IMR-90 (cell line): ENCODE measurements at regions not wholly inside any gene's neighbourhood (a gene's known extent, or its start where the extent isn't known, plus 50 kb on each side); places are given as distances from the start of the nearest gene placed in this dataset.
"Not testable (repeated sequence)": the region's sequence is repeated elsewhere in the genome, so short reads cannot be mapped to it uniquely, and the experiment has no call there.

ENCODE experiments used
- ATAC-seq: fragments of 200-7000 bp; cut with Tn5 transposase; 2 replicates; pipeline ENCODE4 v1.9.1; 2020; ENCODE audit warnings: low read depth, mild to moderate bottlenecking, moderate library complexity
- BruUV-seq: library from RNA; stranded (reverse); fragments of 400-500 nt; replicated peaks from 2 replicates; lab custom pipeline; 2021; lab: Mats Ljungman, UMichigan
- CTCF ChIA-PET: fragments of 300-600 bp; formaldehyde crosslinking; extraction: SDS; loops from one replicate; lab custom pipeline; 2021; ENCODE audit warnings: antibody characterized with exemption; lab: Yijun Ruan, JAX
- POLR2A ChIA-PET: fragments of 300-600 bp; sonication (Branson Sonifier 250); formaldehyde crosslinking; loops from one replicate; lab custom pipeline; 2022; ENCODE audit warnings: antibody characterized with exemption; ENCODE audit not compliant: unreplicated experiment; lab: Charles Lee
- DNase-seq: peaks from one replicate; pipeline ENCODE4 v3.0.0; 2013
- H2AFZ ChIP-seq: replicated peaks from 2 replicates; pipeline ENCODE3; 2013; ENCODE audit warnings: low read length, mild to moderate bottlenecking; ENCODE audit not compliant: poor library complexity
- H2AK5ac ChIP-seq: 2 replicates; pipeline ENCODE4 v1.6.1; 2013; ENCODE audit warnings: low read depth, low read length, inconsistent platforms
- H2AK9ac ChIP-seq: replicated peaks from 2 replicates; pipeline ENCODE3; 2013; ENCODE audit warnings: mild to moderate bottlenecking, low read depth, low read length, moderate library complexity; ENCODE audit not compliant: poor library complexity
- H2BK120ac ChIP-seq: 2 replicates; pipeline ENCODE4 v1.6.1; 2013; ENCODE audit warnings: low read depth, low read length, inconsistent platforms
- H2BK15ac ChIP-seq: 3 replicates; pipeline ENCODE4 v1.6.1; 2013; ENCODE audit warnings: low read depth, low read length, inconsistent platforms
- H2BK20ac ChIP-seq: 2 replicates; pipeline ENCODE4 v1.6.1; 2013; ENCODE audit warnings: low read depth, mild to moderate bottlenecking, inconsistent platforms, low read length, moderate library complexity
- H2BK5ac ChIP-seq: 2 replicates; pipeline ENCODE4 v1.6.1; 2013; ENCODE audit warnings: mild to moderate bottlenecking, low read depth, low read length, inconsistent platforms; ENCODE audit not compliant: poor library complexity, severe bottlenecking
- H3K14ac ChIP-seq: replicated peaks from 2 replicates; pipeline ENCODE4 v1.6.1; 2013; ENCODE audit warnings: low read depth, low read length, inconsistent platforms
- H3K18ac ChIP-seq: 2 replicates; pipeline ENCODE4 v1.6.1; 2013; ENCODE audit warnings: low read depth, low read length, control low read depth
- H3K23ac ChIP-seq: 2 replicates; pipeline ENCODE4 v1.6.1; 2013; ENCODE audit warnings: low read depth, low read length, inconsistent platforms
- H3K27ac ChIP-seq: 2 replicates; pipeline ENCODE4 v1.5.1; 2013; ENCODE audit warnings: mild to moderate bottlenecking, control low read depth, low read length; ENCODE audit not compliant: insufficient read depth
- H3K27me3 ChIP-seq: 2 replicates; pipeline ENCODE4 v1.6.1; 2013; ENCODE audit warnings: low read length; ENCODE audit not compliant: control insufficient read depth, insufficient read depth
- H3K36me3 ChIP-seq: 2 replicates; pipeline ENCODE4 v1.6.1; 2013; ENCODE audit warnings: low read length, mixed read lengths; ENCODE audit not compliant: control insufficient read depth, insufficient read depth
- H3K4ac ChIP-seq: 2 replicates; pipeline ENCODE4 v1.6.1; 2013; ENCODE audit warnings: low read depth, low read length, inconsistent platforms
- H3K4me1 ChIP-seq: 2 replicates; pipeline ENCODE4 v1.6.1; 2013; ENCODE audit warnings: low read length, mixed read lengths; ENCODE audit not compliant: control insufficient read depth, insufficient read depth
- H3K4me2 ChIP-seq: 2 replicates; pipeline ENCODE4 v1.6.1; 2013; ENCODE audit warnings: low read depth, mild to moderate bottlenecking, control low read depth, low read length, moderate library complexity
- H3K4me3 ChIP-seq: 2 replicates; pipeline ENCODE4 v1.5.1; 2013; ENCODE audit warnings: low read depth, mild to moderate bottlenecking, control low read depth, low read length, moderate library complexity; ENCODE audit not compliant: insufficient read depth
- H3K56ac ChIP-seq: 2 replicates; pipeline ENCODE4 v1.6.1; 2013; ENCODE audit warnings: low read length, inconsistent platforms; ENCODE audit not compliant: insufficient read depth; ENCODE audit errors: extremely low read depth
- H3K79me1 ChIP-seq, 2 experiments: 2 replicates each; pipeline ENCODE4 v1.6.1; 2013; ENCODE audit warnings: low read length in 2 of 2, inconsistent platforms in 1 of 2, low read depth in 1 of 2
- H3K9ac ChIP-seq: 2 replicates; pipeline ENCODE4 v1.6.1; 2013; ENCODE audit warnings: low read depth, low read length, control low read depth
- H3K9me1 ChIP-seq: 2 replicates; pipeline ENCODE4 v1.6.1; 2013; ENCODE audit warnings: low read length, inconsistent platforms; ENCODE audit not compliant: insufficient read depth
- H3K9me3 ChIP-seq: 2 replicates; pipeline ENCODE4 v1.6.1; 2013; ENCODE audit warnings: low read length; ENCODE audit not compliant: control insufficient read depth, insufficient read depth
- H4K20me1 ChIP-seq: 2 replicates; pipeline ENCODE4 v1.6.1; 2013; ENCODE audit warnings: low read length, inconsistent platforms; ENCODE audit not compliant: insufficient read depth
- H4K5ac ChIP-seq: 2 replicates; pipeline ENCODE4 v1.6.1; 2013; ENCODE audit warnings: mild to moderate bottlenecking, low read depth, low read length, control low read depth
- H4K8ac ChIP-seq, 2 experiments: 2 replicates each; pipeline ENCODE4 v1.6.1; 2013; ENCODE audit warnings: low read depth in 2 of 2, low read length in 2 of 2, control low read depth in 1 of 2, inconsistent platforms in 1 of 2
- H4K91ac ChIP-seq: 2 replicates; pipeline ENCODE4 v1.6.1; 2013; ENCODE audit warnings: low read depth, low read length, inconsistent platforms; ENCODE audit not compliant: insufficient read depth
- WGBS, 2 experiments: methylation state at CpG; one replicate each; pipeline versions ENCODE4 v1.1.5 to v1.1.7; 2013; ENCODE audit warnings: missing lambda C conversion rate in 2 of 2; ENCODE audit not compliant: insufficient read length in 1 of 2; ENCODE audit errors: extremely low coverage in 2 of 2; 5-methylcytosine and 5-hydroxymethylcytosine counted together
- dilution Hi-C: fragments of 300-500 bp; cut with HindIII; formaldehyde crosslinking; loops from one replicate; pipeline ENCODE4 v1.14.3; 2018; ENCODE audit warnings: low sequenced_read_pairs; ENCODE audit not compliant: unreplicated experiment
- in situ Hi-C: fragments of 300-500 bp; cut with MboI; formaldehyde crosslinking; loops from 3 replicates; pipeline ENCODE4 v1.14.3; 2019; ENCODE audit warnings: low sequenced_read_pairs, inconsistent platforms, mixed read lengths
- intact Hi-C: fragments of 100-400 bp; cut with micrococcal nuclease; formaldehyde crosslinking; loops from 2 replicates; pipeline ENCODE4 v1.10.0; 2022

DNA sequence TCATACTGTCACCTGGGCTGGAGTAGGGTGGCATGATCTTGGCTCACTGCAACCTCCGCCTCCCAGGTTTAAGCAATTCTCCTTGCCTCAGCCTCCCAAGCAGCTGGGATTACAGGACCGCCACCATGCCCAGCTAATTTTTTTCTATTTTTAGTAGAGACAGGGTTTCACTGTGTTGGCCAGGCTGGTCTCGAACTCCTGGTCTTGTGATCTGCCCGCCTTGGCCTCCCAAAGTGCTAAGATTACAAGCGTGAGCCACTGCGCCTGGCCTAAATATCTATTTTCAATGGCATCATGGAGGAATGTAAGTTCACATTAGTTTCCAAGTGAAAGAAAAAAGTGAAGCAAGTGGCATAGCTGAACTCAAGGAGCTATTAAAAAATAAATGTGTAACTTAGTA lies 74.8 kb upstream of the EDEM3 start:
- H2AFZ ChIP-seq, H3K14ac ChIP-seq, H3K4me3 ChIP-seq, H2AK9ac ChIP-seq, H3K27me3 ChIP-seq, H4K91ac ChIP-seq, H4K5ac ChIP-seq, H3K27ac ChIP-seq, H4K20me1 ChIP-seq, H3K56ac ChIP-seq, H3K9me3 ChIP-seq, in situ Hi-C loops, H2BK15ac ChIP-seq, H2BK5ac ChIP-seq, DNase-seq, H2BK20ac ChIP-seq, H3K9me1 ChIP-seq, H3K79me1 ChIP-seq, H3K23ac ChIP-seq, dilution Hi-C loops, H2AK5ac ChIP-seq, H3K4me2 ChIP-seq, H3K36me3 ChIP-seq, H4K8ac ChIP-seq, ATAC-seq, BruUV-seq, POLR2A ChIA-PET, H3K9ac ChIP-seq, H3K4ac ChIP-seq, H2BK120ac ChIP-seq, CTCF ChIA-PET, H3K4me1 ChIP-seq, H3K18ac ChIP-seq, intact Hi-C loops: not testable (repeated sequence)
- no CpG with 5 or more reads among the region's 6 CpGs for WGBS, 2 experiments
